Keratinocyte (primary cell): ENCODE measurements at regions not wholly inside any gene's neighbourhood (a gene's known extent, or its start where the extent isn't known, plus 50 kb on each side); places are given as distances from the start of the nearest gene placed in this dataset.

ENCODE experiments used
- DNase-seq: peaks from one replicate; pipeline ENCODE4 v3.0.0-alpha.2; 2011; ENCODE audit warnings: low read depth, missing footprints, low spot score
- FAIRE-seq: peaks from 2 replicates; lab custom pipeline; 2011; peaks lifted over from hg19 to GRCh38; lab: Jason Lieb, UNC
- H2AFZ ChIP-seq: 2 replicates; pipeline ENCODE4 v1.6.0; 2012; ENCODE audit warnings: low read length, control low read depth, inconsistent platforms; ENCODE audit not compliant: control insufficient read depth
- H3K27ac ChIP-seq: 2 replicates; pipeline ENCODE4 v1.5.1; 2011; ENCODE audit warnings: low read length; ENCODE audit not compliant: control insufficient read depth, insufficient read depth
- H3K27me3 ChIP-seq: 3 replicates; pipeline ENCODE4 v1.6.0; 2011; ENCODE audit warnings: low read length; ENCODE audit not compliant: control insufficient read depth, insufficient read depth; ENCODE audit errors: extremely low read depth
- H3K36me3 ChIP-seq, 2 experiments: 2 replicates in 1 of 2; 3 replicates in 1 of 2; pipeline ENCODE4 v1.5.1; 2011; ENCODE audit warnings: low read length in 2 of 2, mild to moderate bottlenecking in 1 of 2; ENCODE audit not compliant: control insufficient read depth in 2 of 2, insufficient read depth in 2 of 2; ENCODE audit errors: extremely low read depth in 1 of 2
- H3K4me1 ChIP-seq: 3 replicates; pipeline ENCODE4 v1.5.1; 2011; ENCODE audit warnings: low read length; ENCODE audit not compliant: control insufficient read depth, insufficient read depth; ENCODE audit errors: extremely low read depth
- H3K4me2 ChIP-seq: 3 replicates; pipeline ENCODE4 v1.6.0; 2011; ENCODE audit warnings: low read depth, low read length; ENCODE audit not compliant: control insufficient read depth, insufficient read depth; ENCODE audit errors: extremely low read depth
- H3K4me3 ChIP-seq, 3 experiments: fragments of 200-600 bp in 1 of 3; sonication (generic) in 1 of 3; 2 replicates in 2 of 3; 3 replicates in 1 of 3; pipeline ENCODE4 v1.5.1; 2011 to 2016; ENCODE audit warnings: low read length in 3 of 3, mild to moderate bottlenecking in 3 of 3, control low read depth in 2 of 3, inconsistent platforms in 1 of 3, low read depth in 1 of 3, mixed read lengths in 1 of 3, mixed run types in 1 of 3, moderate library complexity in 1 of 3; ENCODE audit not compliant: control insufficient read depth in 2 of 3, insufficient read depth in 2 of 3; ENCODE audit errors: extremely low read depth in 1 of 3
- H3K79me2 ChIP-seq: 2 replicates; pipeline ENCODE4 v1.6.0; 2012; ENCODE audit warnings: low read length; ENCODE audit not compliant: control insufficient read depth, insufficient read depth
- H3K9ac ChIP-seq: 3 replicates; pipeline ENCODE4 v1.6.0; 2011; ENCODE audit warnings: low read length; ENCODE audit not compliant: control insufficient read depth, insufficient read depth; ENCODE audit errors: extremely low read depth
- H3K9me1 ChIP-seq: 3 replicates; pipeline ENCODE4 v1.6.0; 2011; ENCODE audit warnings: low read length; ENCODE audit not compliant: control insufficient read depth, insufficient read depth; ENCODE audit errors: extremely low read depth
- H3K9me3 ChIP-seq: 2 replicates; pipeline ENCODE4 v1.5.1; 2012; ENCODE audit warnings: low read depth, low read length; ENCODE audit not compliant: control insufficient read depth
- H4K20me1 ChIP-seq: 3 replicates; pipeline ENCODE4 v1.6.0; 2011; ENCODE audit warnings: low read length; ENCODE audit not compliant: control insufficient read depth, insufficient read depth; ENCODE audit errors: extremely low read depth
- EZH2 ChIP-seq: IDR thresholded peaks from one replicate; pipeline ENCODE4 v1.6.1; 2012; ENCODE audit warnings: inconsistent platforms, mild to moderate bottlenecking, low read length, moderate library complexity
- dilution Hi-C: fragments of 300-500 bp; cut with MboI; formaldehyde crosslinking; loops from one replicate; pipeline ENCODE4 v1.7.0; 2020; ENCODE audit warnings: low sequenced_read_pairs; ENCODE audit not compliant: extremely low pct_ligation_motif_present
- TF ChIP-seq, protein P1 (sequence below), 3 experiments: IDR thresholded peaks in 1 of 3; conservative IDR thresholded peaks in 1 of 3; optimal IDR thresholded peaks in 1 of 3; 2 replicates in 2 of 3; 3 replicates in 1 of 3; pipeline versions ENCODE3 to v1.5.1; 2011; ENCODE audit warnings: low read length in 3 of 3, mild to moderate bottlenecking in 3 of 3, moderate library complexity in 2 of 3, control low read depth in 1 of 3, inconsistent platforms in 1 of 3; ENCODE audit not compliant: insufficient read depth in 2 of 3; ENCODE audit errors: extremely low read depth in 1 of 3

DNA sequence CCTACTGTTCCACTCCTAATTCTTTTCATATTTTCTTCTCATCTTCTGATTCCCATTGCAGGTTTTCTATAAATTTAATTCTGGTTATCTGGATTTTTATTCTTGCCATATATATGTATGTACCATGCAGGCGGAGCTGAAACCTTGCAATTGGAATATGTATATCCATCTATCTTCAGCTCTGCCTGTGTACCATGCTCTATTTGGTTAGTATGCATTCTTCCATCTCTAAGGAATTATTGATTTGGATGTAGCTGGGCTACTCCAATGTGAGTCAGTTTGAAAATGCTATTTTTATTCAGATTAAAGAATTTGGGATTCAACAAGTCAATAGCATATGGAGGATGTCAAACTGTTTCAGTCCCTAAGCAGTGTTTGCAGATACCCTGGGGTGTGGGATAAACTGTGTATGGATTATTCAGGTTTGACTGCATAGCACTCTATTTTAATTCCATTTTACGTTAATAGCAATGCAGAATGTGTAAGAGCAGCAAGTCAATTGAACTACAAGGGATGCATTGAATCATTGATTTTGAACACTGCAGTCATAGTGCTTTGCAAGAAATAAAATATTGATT lies 528.1 kb upstream of the FZD8 start:
- Histone ChIP-seq H4K20me1 (no peaks in the 10 kb centered on the region), H2AFZ (no peak overlapping the region), H3K4me3 (no peak overlapping the region), H3K4me1 (no peaks in the 10 kb centered on the region), H3K27me3 (no peaks in the 10 kb centered on the region), H3K9ac (no peak overlapping the region), H3K9me3 (no peaks in the 10 kb centered on the region), H3K4me2 (no peak overlapping the region), H3K36me3 (no peaks in the 10 kb centered on the region), H3K79me2 (no peaks in the 10 kb centered on the region), H3K27ac (no peak overlapping the region), H3K9me1 (no peaks in the 10 kb centered on the region)
- dilution Hi-C loops: no loop called here
- FAIRE-seq (no peak), DNase-seq (no peak)
- TF ChIP-seq, protein P1, sequence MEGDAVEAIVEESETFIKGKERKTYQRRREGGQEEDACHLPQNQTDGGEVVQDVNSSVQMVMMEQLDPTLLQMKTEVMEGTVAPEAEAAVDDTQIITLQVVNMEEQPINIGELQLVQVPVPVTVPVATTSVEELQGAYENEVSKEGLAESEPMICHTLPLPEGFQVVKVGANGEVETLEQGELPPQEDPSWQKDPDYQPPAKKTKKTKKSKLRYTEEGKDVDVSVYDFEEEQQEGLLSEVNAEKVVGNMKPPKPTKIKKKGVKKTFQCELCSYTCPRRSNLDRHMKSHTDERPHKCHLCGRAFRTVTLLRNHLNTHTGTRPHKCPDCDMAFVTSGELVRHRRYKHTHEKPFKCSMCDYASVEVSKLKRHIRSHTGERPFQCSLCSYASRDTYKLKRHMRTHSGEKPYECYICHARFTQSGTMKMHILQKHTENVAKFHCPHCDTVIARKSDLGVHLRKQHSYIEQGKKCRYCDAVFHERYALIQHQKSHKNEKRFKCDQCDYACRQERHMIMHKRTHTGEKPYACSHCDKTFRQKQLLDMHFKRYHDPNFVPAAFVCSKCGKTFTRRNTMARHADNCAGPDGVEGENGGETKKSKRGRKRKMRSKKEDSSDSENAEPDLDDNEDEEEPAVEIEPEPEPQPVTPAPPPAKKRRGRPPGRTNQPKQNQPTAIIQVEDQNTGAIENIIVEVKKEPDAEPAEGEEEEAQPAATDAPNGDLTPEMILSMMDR (optimal IDR thresholded peaks at IDR 0.05 in 1 of 3, IDR thresholded peaks at IDR 0.05 in 1 of 3, conservative IDR thresholded peaks at IDR 0.05 in 1 of 3; ENCODE audit: extremely low read depth in 1 of 3, insufficient read depth in 2 of 3, low read length in 3 of 3): no peak
- TF ChIP-seq EZH2: no peak

DNA sequence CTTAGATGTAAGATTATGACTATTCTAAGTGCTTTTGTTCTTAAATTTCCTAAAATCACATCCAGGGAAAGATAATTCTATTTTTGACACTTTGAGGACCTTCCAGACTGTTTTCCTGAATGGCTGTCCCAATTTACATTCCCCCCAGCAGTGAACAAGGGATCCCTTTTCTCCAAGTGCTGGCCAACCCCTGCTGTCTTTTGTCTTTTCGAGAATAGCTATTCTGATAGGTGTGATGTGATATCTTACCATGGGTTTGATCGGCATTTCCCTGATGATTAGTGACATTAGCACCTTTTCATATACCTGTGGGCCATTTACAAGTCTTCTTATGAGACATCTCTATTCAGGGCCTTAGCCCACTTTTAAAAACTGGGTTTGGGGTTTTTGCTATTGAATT lies 526.7 kb upstream of the FZD8 start:
- no peaks in the 10 kb centered on the region for H4K20me1 ChIP-seq
- no peaks in the 10 kb centered on the region for H3K27me3 ChIP-seq
- TF ChIP-seq EZH2: no peak
- TF ChIP-seq, protein P1 (optimal IDR thresholded peaks at IDR 0.05 in 1 of 3, IDR thresholded peaks at IDR 0.05 in 1 of 3, conservative IDR thresholded peaks at IDR 0.05 in 1 of 3; ENCODE audit: extremely low read depth in 1 of 3, insufficient read depth in 2 of 3, low read length in 3 of 3): no peak
- no peak for FAIRE-seq
- H3K4me1 ChIP-seq: no peaks in the 10 kb centered on the region
- H3K79me2 ChIP-seq: no peaks in the 10 kb centered on the region
- no peaks in the 10 kb centered on the region for H3K9me1 ChIP-seq
- no peak overlapping the region for H3K27ac ChIP-seq
- H3K36me3 ChIP-seq: no peaks in the 10 kb centered on the region
- no peak overlapping the region for H3K9ac ChIP-seq
- H3K4me3 ChIP-seq: no peak overlapping the region
- H2AFZ ChIP-seq: no peak overlapping the region
- dilution Hi-C loops: no loop called here
- H3K9me3 ChIP-seq: no peaks in the 10 kb centered on the region
- no peak overlapping the region for H3K4me2 ChIP-seq
- no peak for DNase-seq
